IPS-18a (cell line): ENCODE measurements at regions not wholly inside any gene's neighbourhood (a gene's known extent, or its start where the extent isn't known, plus 50 kb on each side); places are given as distances from the start of the nearest gene placed in this dataset.

Experiments
- H3K27ac ChIP-seq: one replicate; pipeline ENCODE4 v1.5.1; 2013; ENCODE audit warnings: low read length
- H3K27me3 ChIP-seq: one replicate; pipeline ENCODE4 v1.6.1; 2013; ENCODE audit warnings: mild to moderate bottlenecking, low read length; ENCODE audit not compliant: control insufficient read depth, insufficient read depth
- H3K36me3 ChIP-seq: one replicate; pipeline ENCODE4 v1.6.1; 2013; ENCODE audit warnings: low read depth, low read length; ENCODE audit not compliant: control insufficient read depth
- H3K4me1 ChIP-seq: one replicate; pipeline ENCODE4 v1.6.1; 2013; ENCODE audit warnings: low read depth, low read length; ENCODE audit not compliant: control insufficient read depth
- H3K4me3 ChIP-seq: one replicate; pipeline ENCODE4 v1.5.1; 2013; ENCODE audit warnings: low read length
- H3K9ac ChIP-seq: one replicate; pipeline ENCODE4 v1.6.1; 2013; ENCODE audit warnings: mild to moderate bottlenecking, low read length, moderate library complexity
- H3K9me3 ChIP-seq: one replicate; pipeline ENCODE4 v1.6.1; 2013; ENCODE audit warnings: low read depth, low read length; ENCODE audit not compliant: control insufficient read depth

DNA sequence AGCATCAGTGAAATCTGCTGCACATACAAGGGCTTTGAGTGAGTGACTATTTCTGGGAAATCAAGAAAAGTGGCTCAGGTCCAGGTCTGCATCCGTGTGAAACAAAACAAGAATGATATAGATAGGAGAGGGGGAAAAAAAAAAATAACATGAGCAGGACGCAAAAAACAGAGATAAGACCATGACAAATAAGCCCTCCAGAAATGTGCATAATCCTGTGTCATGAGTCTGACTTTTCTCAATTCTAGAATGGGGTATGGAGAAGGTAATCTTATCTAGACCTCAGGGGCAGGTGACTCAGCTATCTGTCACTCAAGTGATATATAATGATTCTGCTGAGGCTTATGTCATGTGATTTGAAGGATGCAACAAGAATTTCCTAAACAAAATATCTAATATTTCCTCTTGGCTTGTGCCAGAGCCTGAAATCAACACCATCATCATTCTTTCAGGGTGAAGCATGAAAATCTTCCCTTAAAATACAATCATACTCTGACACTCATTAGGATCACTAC is 250.0 kb downstream of the PHLDA1 start:
- Histone ChIP-seq H3K36me3 (no peaks in the 10 kb centered on the region), H3K9me3 (no peaks in the 10 kb centered on the region), H3K27ac (no peak overlapping the region), H3K4me3 (no peak overlapping the region), H3K9ac (no peak overlapping the region), H3K27me3 (no peaks in the 10 kb centered on the region), H3K4me1 (no peaks in the 10 kb centered on the region)

DNA sequence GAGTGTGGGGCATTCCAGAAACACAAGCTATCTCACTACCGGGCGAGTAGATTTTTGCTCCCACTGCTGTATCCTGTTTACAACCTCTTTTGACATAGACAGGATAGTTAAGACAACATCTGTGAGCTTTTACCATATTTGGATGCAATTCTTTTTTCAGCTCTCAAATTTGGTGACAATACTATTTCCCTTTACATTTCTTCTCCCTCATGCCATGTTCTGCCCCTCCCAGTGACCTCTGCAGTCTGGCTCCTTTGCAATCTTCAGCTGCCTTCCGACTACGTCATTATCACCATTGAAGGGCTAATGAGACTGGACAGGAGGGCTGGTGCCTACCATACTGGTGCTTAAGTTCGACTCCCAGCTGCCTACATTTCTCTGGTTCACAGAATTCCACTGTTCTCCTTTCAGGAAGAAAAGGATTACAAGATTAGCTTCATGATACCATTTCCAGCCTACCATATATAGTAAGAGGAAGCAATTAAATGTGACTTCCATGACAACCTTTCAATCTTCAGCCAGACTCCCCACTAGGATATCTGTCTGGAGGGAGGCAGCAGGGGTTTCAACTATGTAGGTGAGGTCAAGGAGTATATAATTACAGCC is 251.6 kb downstream of the PHLDA1 start:
- Histone ChIP-seq H3K4me3 (no peak overlapping the region), H3K27me3 (no peaks in the 10 kb centered on the region), H3K4me1 (no peaks in the 10 kb centered on the region), H3K36me3 (no peaks in the 10 kb centered on the region), H3K9ac (no peak overlapping the region), H3K27ac (no peak overlapping the region), H3K9me3 (no peaks in the 10 kb centered on the region)

DNA sequence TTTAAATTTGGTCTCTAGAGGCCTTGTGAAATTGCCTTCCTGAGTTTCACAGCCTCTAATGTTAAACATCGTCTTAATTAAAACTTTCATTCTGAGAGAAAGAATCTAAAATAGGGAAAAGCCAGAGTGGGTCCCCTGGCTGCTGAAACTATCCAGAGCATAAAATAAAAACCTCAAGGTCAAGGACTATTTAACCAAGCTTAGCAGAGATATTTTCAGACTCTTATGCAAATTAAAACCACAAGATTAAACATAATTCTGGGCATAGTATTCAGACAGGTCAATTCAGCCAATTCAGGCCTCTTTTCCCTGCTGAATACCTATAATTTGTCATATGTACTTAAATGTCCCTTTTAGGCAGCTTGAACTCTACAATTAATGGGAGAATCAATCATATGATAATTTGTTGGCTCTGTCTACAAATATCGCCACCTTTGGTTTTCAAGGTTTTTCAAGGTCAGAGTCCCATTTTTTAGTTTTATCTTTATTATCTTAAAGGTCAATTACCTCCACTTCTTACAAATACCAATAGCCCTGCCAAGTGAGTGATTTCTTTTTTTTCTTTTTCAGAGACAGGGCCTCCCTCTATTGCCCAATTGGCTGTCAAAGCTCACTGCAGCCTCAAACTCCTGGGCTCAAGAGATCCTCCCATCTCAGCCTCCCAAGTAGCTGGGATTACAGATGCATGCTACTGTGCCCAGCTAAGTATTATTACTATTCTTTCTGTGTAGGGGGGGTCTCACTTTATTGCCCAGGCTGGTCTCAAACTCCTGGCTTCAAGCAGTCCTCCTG is 257.1 kb downstream of the PHLDA1 start:
- no peaks in the 10 kb centered on the region for H3K9me3 ChIP-seq
- no peak overlapping the region for H3K27ac ChIP-seq
- no peaks in the 10 kb centered on the region for H3K4me1 ChIP-seq
- no peaks in the 10 kb centered on the region for H3K36me3 ChIP-seq
- no peaks in the 10 kb centered on the region for H3K27me3 ChIP-seq
- H3K9ac ChIP-seq, result no peak overlapping the region
- H3K4me3 ChIP-seq, result no peak overlapping the region

DNA sequence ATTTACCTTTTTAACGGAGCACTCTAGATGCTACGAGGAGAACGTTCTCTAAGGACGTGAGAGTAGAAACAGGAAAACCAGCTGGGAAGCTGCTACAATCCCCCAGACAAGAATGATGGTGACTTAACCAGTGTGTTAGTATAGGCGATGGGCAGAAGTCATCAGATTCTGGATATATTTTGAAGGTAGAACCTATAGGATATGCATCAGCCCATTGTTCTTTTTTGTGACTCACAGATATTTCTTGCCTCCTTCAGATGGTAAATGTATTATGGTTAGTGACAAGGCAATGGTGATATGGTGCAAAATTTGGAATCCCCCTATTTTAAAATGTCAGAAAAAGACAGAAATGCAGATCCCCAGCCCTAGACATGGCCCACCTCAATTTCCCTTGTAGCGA is 258.2 kb downstream of the PHLDA1 start:
- Histone ChIP-seq H3K27me3 (no peaks in the 10 kb centered on the region), H3K27ac (no peak overlapping the region), H3K9ac (no peak overlapping the region), H3K9me3 (no peaks in the 10 kb centered on the region), H3K4me1 (peaks cover 7% of the 10 kb centered on the region), H3K4me3 (no peak overlapping the region), H3K36me3 (no peaks in the 10 kb centered on the region)

DNA sequence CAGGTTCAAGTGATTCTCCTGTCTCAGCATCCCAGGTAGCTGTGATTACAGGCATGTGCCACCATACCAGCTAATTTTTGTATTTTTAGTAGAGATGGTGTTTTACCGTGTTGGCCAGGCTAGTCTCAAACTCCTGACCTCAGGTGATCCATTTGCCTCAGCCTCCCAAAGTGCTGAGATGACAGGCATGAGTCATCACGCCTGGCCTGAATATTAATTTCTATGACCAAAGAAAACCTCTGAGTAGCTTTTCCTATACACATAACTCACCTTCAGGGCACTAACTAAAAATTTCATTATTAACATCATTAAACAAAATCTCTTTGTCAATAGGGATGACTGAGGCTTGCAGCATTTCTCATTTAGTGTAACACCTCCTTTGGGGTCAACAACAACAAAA is 259.6 kb upstream of the KRR1 start:
- Histone ChIP-seq H3K4me1 (peaks cover 21% of the 10 kb centered on the region), H3K9ac (no peak overlapping the region), H3K9me3 (no peaks in the 10 kb centered on the region), H3K4me3 (no peak overlapping the region), H3K27ac (no peak overlapping the region), H3K27me3 (no peaks in the 10 kb centered on the region), H3K36me3 (no peaks in the 10 kb centered on the region)

DNA sequence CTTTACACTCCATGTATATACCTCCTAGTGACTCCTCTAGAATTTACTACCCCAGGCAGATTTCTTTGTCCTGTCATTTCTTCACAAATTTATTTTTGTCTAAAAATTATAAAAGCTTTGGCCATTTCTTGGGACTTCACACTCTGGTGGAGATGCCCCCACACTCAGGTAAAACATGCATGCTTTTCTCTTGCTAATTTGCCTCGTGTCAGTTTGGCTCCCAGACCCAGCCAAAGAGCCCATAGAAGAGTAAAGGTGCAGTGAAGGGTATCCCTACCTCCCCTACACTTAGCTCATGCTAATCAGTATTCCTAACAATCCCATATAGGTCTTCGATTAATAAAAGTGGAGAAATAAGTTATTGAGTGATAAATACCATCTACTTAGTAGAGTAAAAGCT is 256.5 kb upstream of the KRR1 start:
- no peak overlapping the region for H3K4me3 ChIP-seq
- peaks cover 24% of the 10 kb centered on the region for H3K4me1 ChIP-seq
- no peak overlapping the region for H3K9ac ChIP-seq
- no peaks in the 10 kb centered on the region for H3K36me3 ChIP-seq
- H3K27ac ChIP-seq, result no peak overlapping the region
- no peaks in the 10 kb centered on the region for H3K27me3 ChIP-seq
- no peaks in the 10 kb centered on the region for H3K9me3 ChIP-seq

DNA sequence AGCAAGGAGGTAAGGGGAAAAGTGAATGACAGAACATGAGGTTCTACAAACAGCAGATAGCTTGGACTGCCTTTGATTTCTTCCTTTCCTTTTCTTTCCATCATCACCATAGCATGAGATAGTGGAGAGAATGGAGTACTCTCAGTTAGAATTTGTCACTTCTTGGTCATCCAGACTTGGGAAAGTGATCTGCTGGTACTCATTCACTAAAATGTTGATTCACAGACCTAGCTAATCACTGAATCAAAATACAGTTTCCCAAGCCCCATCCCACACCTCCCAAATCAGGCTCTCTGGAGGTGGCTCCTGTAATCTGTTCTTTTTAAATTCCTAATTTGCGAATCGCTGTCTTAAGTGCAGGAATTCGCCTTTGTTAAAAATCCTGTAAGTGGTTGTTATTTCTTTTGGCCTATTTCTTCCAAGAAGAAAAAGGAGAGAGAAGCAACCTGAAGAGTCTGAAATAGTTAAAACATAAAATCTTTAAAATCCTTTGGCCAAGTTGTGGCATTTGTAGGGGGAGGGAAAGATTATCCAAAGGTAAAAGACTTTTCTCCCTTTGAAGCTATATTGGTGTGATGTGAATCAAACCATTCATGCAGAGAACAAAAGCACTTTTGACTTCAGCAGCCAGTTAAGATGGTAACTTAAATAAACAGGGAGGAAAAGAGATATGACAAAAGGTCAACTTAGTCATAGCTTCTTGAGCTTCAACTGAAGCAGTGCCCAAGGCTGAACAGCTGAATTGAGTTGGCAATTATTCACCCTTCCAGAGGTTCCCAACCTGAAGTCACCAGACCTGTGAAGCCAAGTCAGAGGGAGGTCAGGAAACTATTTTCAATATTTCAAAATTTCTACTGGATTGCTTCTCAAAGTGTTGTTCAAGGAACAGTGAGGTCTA is 255.1 kb upstream of the KRR1 start:
- Histone ChIP-seq H3K9me3 (no peaks in the 10 kb centered on the region), H3K9ac (no peak overlapping the region), H3K27ac (no peak overlapping the region), H3K4me3 (no peak overlapping the region), H3K4me1 (peaks cover 24% of the 10 kb centered on the region), H3K27me3 (no peaks in the 10 kb centered on the region), H3K36me3 (no peaks in the 10 kb centered on the region)

DNA sequence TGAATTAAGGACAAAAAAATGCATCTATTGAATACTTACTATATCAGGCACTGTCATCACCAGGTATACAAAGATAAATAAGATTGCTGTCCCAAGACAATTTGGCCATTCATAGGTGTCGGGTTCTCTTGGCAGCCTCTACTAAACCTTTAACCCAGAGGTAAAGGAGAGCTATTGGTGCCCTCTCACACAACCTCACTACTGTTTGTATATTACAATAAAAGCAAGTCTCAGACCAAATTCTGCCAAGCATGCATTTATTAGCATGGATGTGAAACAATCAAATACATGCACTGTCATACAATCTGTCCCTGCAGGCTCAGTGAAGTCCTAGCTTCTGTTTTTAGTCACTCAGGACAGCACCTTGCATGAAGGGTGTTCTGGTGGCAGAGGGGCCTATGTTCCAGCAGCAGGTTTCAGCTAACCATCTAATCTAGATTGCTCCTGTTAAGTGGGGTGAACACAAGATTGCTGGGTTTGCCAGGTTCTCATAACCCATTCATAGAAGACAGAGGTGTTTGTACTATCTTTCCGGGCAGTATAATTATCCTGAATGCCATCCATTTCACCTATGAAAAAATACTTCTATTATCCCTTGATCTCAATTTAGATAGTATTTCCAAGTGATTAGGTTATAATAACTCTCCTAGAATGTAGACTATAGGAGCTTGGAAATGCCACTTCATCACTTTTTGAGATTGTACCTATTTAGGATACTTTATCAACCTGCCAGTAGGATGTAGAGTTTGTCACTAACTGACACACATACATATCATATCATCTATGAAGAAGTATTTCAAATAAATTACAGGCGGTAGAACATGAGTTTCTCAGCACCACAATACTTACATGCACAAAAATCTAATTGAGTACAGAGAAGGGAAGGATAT is 254.0 kb upstream of the KRR1 start:
- H3K27me3 ChIP-seq, result no peaks in the 10 kb centered on the region
- no peaks in the 10 kb centered on the region for H3K9me3 ChIP-seq
- no peak overlapping the region for H3K4me3 ChIP-seq
- no peaks in the 10 kb centered on the region for H3K36me3 ChIP-seq
- H3K27ac ChIP-seq, result no peak overlapping the region
- no peak overlapping the region for H3K9ac ChIP-seq
- H3K4me1 ChIP-seq, result peaks cover 24% of the 10 kb centered on the region

DNA sequence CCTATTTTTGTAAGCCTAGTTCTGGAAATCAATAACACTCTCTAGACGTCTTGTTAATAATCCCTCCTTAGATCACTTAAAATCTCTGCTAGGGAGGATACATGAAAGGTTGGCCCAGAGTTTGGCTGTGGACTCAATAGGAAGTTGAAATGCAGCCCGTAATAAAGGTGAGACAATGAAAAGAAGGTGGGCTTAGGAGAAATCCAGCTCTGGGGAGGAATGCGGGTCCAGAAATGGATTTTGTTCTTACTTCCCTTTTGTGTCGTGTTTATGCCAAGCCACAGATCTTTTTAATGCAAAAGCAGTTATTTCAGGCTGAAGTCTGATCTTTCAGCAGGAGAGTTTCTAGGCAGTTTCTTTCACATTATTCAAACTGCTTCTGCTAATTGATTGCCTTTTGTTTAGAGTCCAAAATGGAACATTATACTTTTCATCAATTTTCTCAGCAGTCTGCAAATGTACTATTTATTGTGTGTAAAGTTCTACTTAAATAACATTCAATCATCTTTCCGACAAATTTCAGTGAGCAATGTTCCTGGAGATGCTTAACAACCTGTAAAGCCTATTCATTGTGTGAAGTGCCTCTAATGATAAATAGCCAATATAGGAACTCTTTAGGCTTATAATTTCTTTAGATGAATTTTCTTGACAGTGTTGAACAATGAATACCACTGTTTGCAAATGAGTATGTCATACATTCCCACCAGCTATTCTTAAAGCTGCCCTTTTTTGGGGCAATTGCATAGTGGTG is 252.9 kb upstream of the KRR1 start:
- Histone ChIP-seq H3K9ac (no peak overlapping the region), H3K4me1 (peaks cover 29% of the 10 kb centered on the region)

DNA sequence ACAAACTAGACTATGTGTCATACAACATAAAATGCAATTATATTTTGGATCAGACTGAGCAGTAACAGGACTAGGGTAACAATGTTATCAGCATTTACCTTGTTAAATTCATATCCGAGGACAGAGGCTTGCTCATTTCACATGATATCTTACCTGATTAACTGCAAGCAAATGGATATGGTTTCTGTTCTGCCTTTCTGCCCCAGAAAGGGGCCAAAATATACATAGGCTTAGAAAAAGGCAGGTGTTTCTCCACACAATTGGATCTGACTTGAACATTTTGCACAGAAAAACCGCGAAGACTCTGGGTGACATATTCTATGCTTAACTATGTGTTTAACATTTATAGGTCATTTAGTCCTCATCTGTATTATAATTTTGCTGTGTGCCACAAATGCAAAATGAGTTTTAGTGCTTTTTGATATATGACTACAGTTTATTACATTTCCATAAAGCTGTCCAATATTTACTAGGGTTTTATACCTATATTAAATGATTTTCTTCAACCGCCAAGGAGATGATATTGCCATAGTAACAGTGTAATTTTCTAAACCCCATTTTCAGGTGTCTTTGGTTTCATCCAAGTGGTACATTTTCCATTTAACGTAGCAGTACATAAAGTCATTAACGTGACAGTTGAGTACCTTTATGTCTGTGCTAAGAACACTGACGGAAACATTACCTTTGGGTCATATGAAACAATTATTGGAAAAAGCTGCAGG is 249.3 kb upstream of the KRR1 start:
- Histone ChIP-seq H3K27me3 (no peaks in the 10 kb centered on the region), H3K4me3 (no peak overlapping the region), H3K9me3 (no peaks in the 10 kb centered on the region), H3K27ac (no peak overlapping the region), H3K4me1 (peaks cover 5% of the 10 kb centered on the region), H3K36me3 (no peaks in the 10 kb centered on the region), H3K9ac (no peak overlapping the region)

More for the DNA sequence above, 252.9 kb upstream of the KRR1 start:
- H3K27ac ChIP-seq, result no peak overlapping the region
- H3K27me3 ChIP-seq, result no peaks in the 10 kb centered on the region
- H3K4me3 ChIP-seq, result no peak overlapping the region
- H3K36me3 ChIP-seq, result no peaks in the 10 kb centered on the region
- H3K9me3 ChIP-seq, result no peaks in the 10 kb centered on the region
